HG03060 (cell line): ENCODE measurements at regions not wholly inside any gene's neighbourhood (a gene's known extent, or its start where the extent isn't known, plus 50 kb on each side); places are given as distances from the start of the nearest gene placed in this dataset.
"Not testable (repeated sequence)": the region's sequence is repeated elsewhere in the genome, so short reads cannot be mapped to it uniquely, and the experiment has no call there.

ENCODE experiments used
- ATAC-seq: cut with Tn5 transposase; IDR thresholded peaks from one replicate; pipeline ENCODE4 v1.9.1; 2021; ENCODE audit warnings: low read depth, moderate number of reproducible peaks; ENCODE audit not compliant: unreplicated experiment

DNA sequence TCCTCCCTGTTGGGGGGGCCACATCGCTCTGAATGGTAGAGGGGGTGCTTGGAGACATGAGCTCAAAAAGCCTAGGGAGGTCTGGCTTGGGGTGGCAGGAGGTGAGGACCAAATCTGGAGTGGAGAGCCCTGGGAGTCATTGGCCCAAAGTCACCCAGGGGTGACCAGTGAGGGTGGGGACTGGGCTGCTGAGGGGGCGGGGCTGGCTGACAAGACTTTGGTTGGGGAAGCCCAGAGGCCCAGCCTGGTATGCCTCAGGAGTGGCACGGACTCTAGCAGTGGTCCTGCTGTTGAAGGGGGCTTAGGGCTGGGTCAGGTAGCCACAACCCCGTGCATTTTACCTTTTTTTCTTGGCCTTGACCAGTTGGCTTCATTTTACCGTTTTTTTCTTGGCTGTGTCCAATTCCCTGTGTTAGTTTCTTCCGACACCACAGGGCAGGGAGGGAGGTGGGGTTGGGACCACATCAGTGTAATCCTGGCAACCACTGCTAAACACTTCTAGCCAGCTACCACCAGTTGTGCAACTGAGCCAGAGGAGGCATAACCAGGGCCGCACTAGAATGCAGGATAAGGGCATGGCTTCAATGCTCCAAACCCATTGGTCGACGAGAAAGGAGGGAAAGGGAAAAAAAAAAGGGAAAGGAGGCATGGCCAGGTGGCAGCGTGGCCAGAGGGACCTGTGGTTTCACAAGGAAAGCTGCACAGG, 105.3 kb upstream of the C2CD4B start:
- no peak for ATAC-seq

DNA sequence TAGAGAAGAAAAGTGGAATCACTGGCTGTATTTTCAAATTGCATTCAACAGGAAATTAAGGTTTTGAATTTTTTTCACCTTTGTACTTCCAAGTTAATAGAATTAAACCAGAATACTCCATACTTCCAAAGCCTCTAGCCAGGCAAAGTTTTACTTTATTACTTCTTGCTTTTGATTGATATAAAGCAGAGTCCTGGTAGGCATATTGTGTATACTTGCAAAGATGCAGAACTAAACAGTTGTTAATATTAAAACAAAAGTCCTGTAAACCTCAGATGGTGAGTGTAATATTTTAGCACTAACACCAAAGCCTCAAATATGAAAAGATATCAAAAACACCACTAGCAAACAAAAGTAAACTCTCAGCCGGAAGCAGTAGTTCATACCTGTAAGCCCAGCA, 107.2 kb upstream of the C2CD4B start:
- ATAC-seq = no peak

DNA sequence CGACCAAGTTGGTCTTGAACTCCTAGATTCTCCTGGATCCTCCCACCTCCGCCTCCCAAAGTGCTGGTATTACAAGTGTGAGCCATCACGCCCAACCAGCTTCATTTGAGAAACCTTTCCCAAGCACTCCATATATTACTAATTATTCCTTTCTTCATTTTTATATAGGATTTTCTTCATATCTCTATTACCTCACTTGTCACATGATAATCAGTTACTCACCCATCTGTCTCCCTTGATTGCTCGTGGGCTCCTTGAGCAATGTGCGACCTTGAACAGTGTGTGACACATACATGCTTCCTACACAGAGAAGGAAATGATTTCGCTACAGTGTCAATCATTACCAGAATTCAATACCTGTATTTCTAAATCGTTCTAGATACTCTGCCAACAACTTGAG, 110.7 kb upstream of the C2CD4B start:
- no peak for ATAC-seq

DNA sequence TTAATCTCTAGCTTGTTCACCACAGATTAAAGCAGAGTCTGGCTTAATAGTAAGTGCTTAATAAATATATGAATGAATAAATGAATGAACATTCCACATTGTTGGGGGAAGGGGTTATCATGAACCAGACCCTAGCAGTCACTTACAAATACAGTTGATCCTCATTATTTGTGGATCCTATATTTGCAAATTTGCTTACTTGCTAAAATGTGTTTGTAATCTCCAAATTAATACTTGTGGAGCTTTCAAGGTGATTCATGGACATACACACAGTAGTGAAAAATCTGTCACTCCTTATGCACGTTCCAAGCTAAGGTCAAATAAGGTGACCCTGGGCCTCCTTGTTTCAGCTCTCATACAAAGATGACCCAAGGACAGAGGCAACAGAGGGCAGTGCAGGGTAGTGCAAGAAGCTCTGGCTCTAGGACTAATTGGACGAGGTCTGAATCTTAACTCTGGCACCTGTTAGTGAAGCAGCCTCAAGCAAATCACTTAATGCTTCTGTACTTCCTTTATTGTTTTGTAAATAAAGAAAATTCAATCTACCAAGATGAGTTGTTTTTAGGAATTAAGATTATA, 112.8 kb upstream of the C2CD4B start:
- no peak for ATAC-seq

DNA sequence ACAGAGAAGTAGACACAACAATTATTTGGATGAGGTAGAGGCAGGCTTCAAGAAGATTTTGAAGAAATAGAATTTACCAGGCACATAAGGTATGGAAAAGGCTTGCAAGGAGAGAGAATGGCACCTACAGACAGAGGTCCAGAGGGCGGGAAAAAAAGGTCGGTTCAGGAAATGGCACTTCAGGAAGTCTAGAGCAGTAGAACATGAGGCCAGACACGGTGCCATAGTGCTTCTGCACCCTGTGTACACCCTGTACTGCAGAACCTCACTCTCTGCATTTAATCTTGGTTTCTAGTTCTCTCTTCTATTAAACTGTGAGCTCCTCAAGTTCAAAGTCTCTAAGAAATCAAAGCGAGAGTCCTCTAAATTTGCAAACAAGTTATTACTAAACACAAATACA, 113.4 kb upstream of the C2CD4B start:
- ATAC-seq = no peak

DNA sequence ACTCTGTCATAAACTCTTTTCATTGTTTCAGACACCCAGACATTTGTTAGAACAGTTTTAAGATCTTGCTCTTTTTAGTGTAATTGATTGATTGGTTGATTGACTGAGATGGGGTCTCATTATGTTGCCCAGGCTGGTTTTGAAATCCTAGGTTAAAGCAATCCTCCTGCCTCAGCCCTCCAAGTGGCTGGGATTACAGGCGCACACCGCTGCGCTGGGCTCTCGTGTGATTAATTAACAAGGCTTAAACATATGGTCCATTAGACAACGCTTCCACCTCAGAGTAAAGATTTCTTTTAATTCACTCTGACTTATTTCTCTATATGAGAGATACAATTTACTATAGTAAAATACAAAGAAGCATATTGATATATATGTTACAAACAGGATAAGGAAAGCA, 114.0 kb upstream of the C2CD4B start:
- ATAC-seq = no peak

DNA sequence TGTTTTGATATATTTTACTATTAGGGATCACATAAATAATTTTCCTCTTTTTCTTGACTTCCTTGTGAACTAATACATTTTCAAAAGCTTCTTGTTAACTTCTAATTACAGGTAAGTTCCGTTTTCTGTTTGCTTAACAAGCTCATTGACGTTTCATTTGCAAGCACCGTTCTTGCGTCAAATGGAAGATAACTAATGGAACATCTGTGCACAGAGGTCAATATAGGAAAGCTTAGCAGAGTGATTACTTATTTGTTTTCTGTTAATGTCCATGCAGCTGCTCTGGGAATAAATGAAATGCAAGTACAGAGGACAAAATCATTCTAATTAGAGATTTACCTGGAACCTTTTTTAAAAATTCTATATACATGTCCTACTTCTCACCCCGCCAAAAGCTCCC, 115.5 kb upstream of the C2CD4B start:
- ATAC-seq = no peak

DNA sequence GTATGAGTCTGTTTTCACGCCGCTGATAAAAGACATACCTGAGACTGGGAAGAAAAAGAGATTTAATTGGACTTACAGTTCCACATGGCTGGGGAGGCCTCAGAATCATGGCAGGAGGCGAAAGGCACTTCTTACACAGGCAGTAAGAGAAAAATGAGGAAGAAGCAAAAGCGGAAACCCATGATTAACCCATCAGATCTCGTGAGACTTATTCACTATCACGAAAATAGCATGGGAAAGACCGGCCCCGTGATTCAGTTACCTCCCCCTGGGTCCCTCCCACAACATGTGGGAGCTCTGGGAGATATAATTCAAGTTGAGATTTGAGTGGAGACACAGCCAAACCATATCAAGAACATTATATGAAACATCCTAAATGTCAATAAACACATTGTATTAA, 116.7 kb upstream of the C2CD4B start:
- not testable (repeated sequence) for ATAC-seq

DNA sequence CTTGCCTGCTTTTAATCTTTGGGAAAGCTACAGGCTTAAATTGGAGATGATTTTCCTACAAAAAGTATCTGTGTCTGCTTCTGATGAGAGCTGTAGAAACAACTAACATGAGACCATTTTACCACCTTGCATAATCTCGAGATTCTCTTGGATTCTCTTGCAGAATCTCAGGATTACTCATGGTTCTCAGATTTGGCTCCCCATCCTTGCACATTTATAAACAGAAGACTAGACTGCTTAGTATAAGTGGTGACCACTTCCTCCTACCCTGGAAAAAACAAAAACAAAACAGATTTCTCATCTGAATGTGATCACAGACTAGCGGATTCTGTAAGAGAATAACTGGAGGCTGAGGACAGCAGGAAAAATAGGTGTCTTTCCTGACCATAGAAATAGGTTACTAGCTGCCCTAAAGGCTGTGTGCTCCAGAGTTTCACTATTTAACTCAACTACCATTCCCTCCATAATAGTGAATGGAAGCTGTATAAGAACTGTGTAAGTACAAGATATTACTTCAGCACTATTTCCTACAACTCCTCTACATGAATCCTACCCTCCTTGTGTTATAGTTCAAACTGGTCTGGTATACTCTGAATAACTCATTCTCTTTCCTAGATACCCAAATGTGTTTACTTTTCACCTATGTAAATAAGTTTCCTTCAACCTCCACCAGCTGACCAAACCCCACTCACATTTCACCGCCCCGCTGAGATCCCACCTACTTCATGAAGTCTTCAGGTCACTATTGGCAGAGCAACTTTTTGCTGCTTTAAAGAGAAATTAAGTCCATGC, 122.2 kb upstream of the C2CD4B start:
- ATAC-seq = no peak

DNA sequence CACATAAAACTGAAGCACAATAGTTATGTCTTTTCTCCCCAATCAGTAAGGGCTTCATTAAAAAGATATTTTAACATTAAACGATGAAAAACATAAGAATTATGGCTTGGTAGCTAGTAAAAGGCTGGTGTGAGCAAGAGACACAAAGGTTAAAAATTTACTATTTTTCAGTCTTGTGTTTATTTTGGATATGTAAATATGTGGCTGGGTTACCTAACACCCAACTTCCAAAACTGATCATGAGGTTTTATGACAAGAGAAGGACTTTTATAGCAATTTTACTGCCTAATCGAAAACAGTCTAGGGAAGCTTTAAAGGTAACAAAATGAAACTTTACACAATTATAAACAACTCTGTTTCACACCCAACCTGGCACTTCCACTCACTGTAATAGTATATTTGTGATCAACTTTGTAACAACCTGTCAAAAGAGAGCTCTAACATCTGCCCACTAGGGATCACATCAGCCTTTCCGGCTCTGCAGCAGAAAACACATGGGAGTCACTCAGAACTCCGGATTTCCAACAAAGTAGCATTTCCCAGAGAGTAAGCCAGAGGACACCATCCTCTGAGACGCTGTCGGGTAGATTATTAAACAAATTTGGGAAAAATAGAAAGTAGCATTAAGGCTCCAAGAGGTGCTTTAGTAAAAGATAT, 123.4 kb upstream of the C2CD4B start:
- ATAC-seq = no peak

DNA sequence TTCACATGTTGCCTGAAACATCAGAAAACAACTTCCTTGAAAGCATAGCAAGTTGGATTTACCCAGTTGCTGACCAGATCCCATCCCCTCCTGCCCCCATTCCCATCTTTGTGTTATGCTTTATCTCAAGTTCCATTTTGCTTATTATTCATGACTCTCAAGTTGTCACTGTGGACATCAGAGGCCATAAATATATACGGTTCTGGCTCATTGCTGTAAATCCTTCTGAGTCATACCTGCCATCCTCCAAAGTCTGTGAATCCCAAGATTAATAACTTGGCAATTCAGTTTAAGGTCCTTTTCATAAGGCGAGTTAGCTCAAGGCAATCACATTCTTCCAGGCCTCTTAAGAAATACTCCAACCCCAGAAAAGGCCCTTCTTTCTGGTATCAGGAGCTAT, 126.2 kb upstream of the C2CD4B start:
- no peak for ATAC-seq

DNA sequence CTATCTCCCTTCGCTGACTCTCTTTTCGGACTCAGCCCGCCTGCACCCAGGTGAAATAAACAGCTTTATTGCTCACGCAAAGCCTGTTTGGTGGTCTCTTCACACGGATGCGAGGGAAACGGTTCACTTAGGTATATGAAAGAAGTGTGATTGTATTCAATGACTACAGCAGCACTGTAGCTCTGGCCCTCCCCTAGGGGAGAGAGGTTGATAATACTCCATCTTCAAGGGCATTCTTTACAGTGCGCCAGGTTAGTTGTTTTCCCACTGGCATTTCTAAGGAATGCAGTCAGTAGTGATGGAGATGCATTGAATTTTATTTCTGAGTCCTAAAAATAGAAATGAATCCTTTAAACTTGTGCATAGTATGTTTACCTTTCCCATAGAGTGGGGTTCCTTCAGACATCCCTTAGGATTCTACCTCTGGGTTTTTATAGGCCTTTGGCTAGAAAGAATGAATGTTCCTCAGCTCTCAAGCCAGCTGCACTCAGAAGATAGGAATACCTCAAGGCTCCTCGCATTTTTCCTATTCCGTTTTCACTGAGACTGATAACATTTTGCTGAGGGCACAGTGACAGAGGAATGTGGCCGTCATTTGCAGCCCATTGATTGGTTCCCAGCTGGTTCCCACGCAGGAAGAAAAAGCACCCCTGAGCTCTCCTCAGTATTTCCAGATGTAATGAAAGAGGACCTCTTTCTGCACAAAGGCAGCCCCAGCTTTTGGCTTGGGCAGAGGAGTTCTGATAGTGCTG, 131.8 kb upstream of the C2CD4B start:
- ATAC-seq = no peak

DNA sequence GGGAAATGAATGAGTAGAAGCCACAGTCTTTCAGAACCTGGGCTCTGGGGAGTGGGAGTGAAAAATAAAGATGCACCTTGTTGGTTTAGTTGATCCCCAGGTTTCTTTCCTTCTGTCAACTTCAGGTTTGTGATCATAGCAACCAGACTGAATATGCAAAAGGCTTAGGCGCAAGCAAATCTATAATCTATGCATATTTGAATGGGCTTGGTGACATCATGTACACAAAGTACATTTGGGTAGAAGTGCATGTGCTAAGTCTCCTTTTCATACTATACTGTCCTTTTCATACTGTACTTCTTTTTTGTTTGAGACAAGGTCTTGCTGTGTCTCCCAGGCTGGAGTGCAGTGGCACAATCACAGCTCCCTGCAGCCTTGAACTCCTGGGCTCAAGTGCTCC, 132.4 kb upstream of the C2CD4B start:
- no peak for ATAC-seq

DNA sequence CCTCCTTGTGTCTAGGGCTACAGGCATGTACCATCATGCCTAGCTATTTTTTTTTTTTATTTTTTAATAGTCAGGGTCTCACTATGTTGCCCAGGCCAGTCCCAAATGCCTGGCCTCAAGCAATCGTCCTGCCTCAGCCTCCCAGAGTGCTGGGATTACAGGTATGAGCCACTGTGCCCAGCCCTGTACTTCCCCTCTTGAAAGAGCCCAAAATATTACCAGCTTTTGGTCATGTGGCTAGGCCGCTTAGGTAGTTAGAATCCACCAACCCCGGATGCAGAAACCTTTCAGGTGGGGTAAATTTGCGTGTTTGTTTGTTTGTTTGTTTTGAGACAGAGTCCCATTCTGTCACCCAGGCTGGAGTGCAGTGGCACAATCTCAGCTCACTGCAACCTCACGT, 132.8 kb upstream of the C2CD4B start:
- no peak for ATAC-seq

DNA sequence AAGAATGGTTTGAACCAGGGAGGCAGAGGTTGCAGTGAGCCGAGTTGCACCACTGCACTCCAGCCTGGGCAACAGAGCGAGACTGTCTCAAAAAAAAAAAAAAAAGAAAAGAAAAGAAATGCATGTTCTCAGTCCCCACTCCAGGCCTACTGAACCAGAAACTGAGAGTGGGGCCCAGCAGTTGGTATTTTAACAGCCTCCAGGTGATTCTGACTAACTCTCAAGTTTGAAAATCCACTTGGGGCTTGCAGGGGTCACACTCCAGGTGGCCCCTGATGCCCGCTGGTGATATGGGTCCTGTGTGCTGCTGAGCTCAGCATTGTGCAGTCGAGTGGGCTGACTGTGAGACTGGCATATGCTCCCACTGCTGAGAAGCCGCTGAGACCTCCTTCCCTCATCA, 133.7 kb upstream of the C2CD4B start:
- no peak for ATAC-seq

DNA sequence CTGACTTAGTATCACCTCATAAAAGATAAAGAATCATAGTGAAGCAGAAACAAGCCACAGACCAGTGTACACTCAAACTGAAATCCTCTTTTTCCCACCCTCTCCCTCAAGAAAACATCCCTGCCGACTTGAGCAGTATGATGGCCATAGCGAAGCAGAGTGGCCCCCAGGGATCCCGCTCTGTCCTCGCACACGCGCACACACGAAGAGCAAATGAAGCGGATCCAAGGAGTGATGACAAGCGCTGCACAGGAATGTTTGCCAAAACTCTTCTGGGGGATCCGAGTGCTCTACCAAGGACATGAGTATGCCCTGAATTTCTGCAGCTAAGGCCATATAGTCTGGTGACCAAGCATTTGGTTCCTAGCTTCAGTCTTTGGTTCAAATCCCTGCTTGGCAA, 134.5 kb upstream of the C2CD4B start:
- no peak for ATAC-seq

DNA sequence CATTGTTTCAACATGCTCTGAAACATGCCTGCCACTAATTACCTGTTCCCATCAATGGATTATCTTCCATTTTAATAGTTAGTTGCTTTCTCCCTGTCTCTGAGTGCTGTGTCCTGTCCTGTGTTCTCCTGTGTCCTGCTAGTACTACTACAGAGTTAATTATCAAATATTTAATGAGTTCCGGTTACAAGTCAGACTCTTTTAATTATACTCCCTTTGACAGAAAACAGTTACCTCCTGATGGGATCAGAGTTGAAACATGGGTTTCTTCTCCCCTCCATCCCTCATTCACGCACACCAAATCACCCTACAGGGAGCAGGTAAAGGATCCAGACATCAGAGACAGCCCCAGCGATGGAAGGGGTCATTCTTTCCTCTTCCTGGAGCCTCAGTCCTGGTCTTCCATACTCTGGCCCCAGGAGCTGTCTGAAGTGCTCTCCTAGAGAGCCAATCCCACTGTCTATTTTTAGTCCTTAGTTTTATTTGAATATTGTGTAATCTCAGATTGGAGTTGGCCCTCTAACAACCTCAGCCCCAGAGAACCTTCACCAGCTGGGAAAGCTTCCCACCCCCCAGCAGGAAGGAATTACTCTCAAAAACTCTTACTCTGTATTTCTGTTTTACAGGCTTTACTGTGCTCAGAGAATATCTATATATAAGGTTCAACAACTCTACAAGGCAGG, 137.0 kb upstream of the C2CD4B start:
- no peak for ATAC-seq

DNA sequence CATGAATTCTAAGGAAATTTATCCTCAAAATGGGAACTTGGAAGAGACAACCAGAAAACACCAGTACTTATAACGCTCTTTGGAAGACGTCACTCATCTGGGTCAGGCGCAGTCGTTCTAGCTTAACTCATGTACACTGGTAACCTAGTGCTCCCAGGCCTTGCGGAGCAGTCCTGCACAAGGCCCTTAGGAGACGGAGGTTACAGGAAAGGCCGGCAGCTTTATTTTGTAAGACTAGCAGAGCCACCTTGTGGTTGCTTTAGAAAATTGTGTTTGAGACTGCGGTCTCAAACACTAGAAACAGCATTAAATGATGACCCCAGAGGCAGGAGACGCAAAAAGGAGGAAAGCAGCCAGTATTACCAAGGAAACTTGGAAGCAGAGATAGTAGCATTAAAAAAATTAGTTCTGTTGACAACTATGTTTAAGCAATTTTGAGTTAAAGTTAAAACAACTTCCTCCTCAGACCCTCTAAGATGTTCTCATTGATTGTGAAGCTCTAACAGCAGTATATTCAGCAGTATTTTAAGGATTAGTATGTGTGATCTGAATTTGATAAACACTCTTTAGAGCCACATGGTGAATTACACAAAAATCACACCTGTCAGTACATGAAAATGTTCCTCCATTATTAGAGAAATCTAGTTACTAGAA, 141.9 kb upstream of the C2CD4B start:
- no peak for ATAC-seq

DNA sequence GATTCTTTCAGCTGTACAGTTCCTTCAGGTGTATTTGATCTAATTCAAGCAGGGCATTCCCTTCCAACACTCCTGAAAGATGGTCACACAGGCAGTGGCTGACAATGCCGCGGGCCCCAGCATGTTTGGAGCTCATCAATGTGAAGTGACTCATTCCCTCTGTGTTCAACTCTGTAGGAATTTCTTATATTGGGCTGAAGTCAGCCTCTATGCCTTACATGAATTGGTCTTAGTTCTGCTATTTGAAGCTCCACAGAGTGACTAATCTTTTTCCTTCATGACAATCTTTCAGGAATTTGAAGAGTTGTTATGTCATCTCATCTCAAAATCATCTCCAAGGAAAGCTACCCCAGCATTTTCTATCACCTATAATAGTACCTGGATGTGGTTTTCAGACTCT, 142.5 kb upstream of the C2CD4B start:
- no peak for ATAC-seq
